ENCODE measurements at regions not wholly inside any gene's neighbourhood (a gene's known extent, or its start where the extent isn't known, plus 50 kb on each side); places are given as distances from the start of the nearest gene placed in this dataset.

GRCh38 chr4:132827522-132827921 is 321.6 kb upstream of the PCDH10 start:
- TF ChIP-seq CTCF (IDR thresholded peaks at IDR 0.05; ENCODE audit: insufficient read depth, low read depth, low read length, missing control alignments), result no peak
- peak; percentile 5 for DNase-seq (ENCODE audit: low read depth)
- H3K4me3 ChIP-seq (ENCODE audit: low read depth, low read length), result no peak overlapping the region

GRCh38 chr4:132838244-132838643 is 310.9 kb upstream of the PCDH10 start:
- DNase-seq (ENCODE audit: low read depth), result no peak
- no peak for TF ChIP-seq CTCF (IDR thresholded peaks at IDR 0.05; ENCODE audit: insufficient read depth, low read depth, low read length, missing control alignments)
- no peak overlapping the region for H3K4me3 ChIP-seq (ENCODE audit: low read depth, low read length)

- DNase-seq (ENCODE audit: low read depth), result no peak
- no peak overlapping the region for H3K4me3 ChIP-seq (ENCODE audit: low read depth, low read length)
- TF ChIP-seq CTCF (IDR thresholded peaks at IDR 0.05; ENCODE audit: insufficient read depth, low read depth, low read length, missing control alignments), result no peak
Observed at GRCh38 chr4:132839070-132839469, 310.0 kb upstream of the PCDH10 start.

- TF ChIP-seq CTCF (IDR thresholded peaks at IDR 0.05; ENCODE audit: insufficient read depth, low read depth, low read length, missing control alignments), result no peak
- no peak for DNase-seq (ENCODE audit: low read depth)
- H3K4me3 ChIP-seq (ENCODE audit: low read depth, low read length), result no peak overlapping the region
Observed at GRCh38 chr4:132859929-132860328, 289.2 kb upstream of the PCDH10 start.

- no peak for TF ChIP-seq CTCF (IDR thresholded peaks at IDR 0.05; ENCODE audit: insufficient read depth, low read depth, low read length, missing control alignments)
- DNase-seq (ENCODE audit: low read depth), result no peak
- H3K4me3 ChIP-seq (ENCODE audit: low read depth, low read length), result no peak overlapping the region
Observed at GRCh38 chr4:132860976-132861375, 288.1 kb upstream of the PCDH10 start.

- no peak for TF ChIP-seq CTCF (IDR thresholded peaks at IDR 0.05; ENCODE audit: insufficient read depth, low read depth, low read length, missing control alignments)
- no peak for DNase-seq (ENCODE audit: low read depth)
- H3K4me3 ChIP-seq (ENCODE audit: low read depth, low read length), result no peak overlapping the region
Observed at GRCh38 chr4:132863619-132864018, 285.5 kb upstream of the PCDH10 start.

GRCh38 chr4:132865458-132865857 is 283.6 kb upstream of the PCDH10 start:
- H3K4me3 ChIP-seq (ENCODE audit: low read depth, low read length), result no peak overlapping the region
- TF ChIP-seq CTCF (IDR thresholded peaks at IDR 0.05; ENCODE audit: insufficient read depth, low read depth, low read length, missing control alignments), result no peak
- DNase-seq (ENCODE audit: low read depth), result no peak

All from GM12865 (cell line).